GM23338 (cell line): ENCODE measurements at regions not wholly inside any gene's neighbourhood (a gene's known extent, or its start where the extent isn't known, plus 50 kb on each side); places are given as distances from the start of the nearest gene placed in this dataset.

Experiments
- CREB1 ChIP-seq: fragments of 250-450 bp; sonication (Bioruptor Pico); IDR thresholded peaks from 2 replicates; pipeline ENCODE4 v1.5.0; 2020; ENCODE audit warnings: low read depth, mild to moderate bottlenecking, moderate library complexity
- CTCF ChIP-seq, 2 experiments: fragments of 200-600 bp in 1 of 2; sonication (generic) in 1 of 2; conservative IDR thresholded peaks; 2 replicates each; pipeline versions ENCODE4 v1.5.1 to v1.6.1; 2016 to 2017; ENCODE audit warnings: antibody characterized with exemption in 2 of 2, low read depth in 2 of 2, mild to moderate bottlenecking in 2 of 2, moderate library complexity in 1 of 2
- EZH2 ChIP-seq: fragments of 200-600 bp; sonication (generic); IDR thresholded peaks from one replicate; pipeline ENCODE4 v1.8.0; 2017; ENCODE audit warnings: antibody characterized with exemption, mild to moderate bottlenecking, low read depth; ENCODE audit not compliant: unreplicated experiment
- EZH2phosphoT487 ChIP-seq: fragments of 200-600 bp; sonication (generic); IDR thresholded peaks from one replicate; pipeline ENCODE4 v1.8.1; 2018; ENCODE audit warnings: antibody characterized with exemption; ENCODE audit not compliant: unreplicated experiment
- POLR2AphosphoS5 ChIP-seq: IDR thresholded peaks from 2 replicates; pipeline ENCODE4 v1.6.1; 2016; ENCODE audit warnings: antibody characterized with exemption, low read depth
- REST ChIP-seq: IDR thresholded peaks from one replicate; pipeline ENCODE4 v1.6.1; 2018; ENCODE audit warnings: antibody characterized with exemption; ENCODE audit not compliant: unreplicated experiment

GRCh38 chr12:42793166-42793565 lies 203.6 kb upstream of the PRICKLE1 start:
- TF ChIP-seq CTCF (conservative IDR thresholded peaks at IDR 0.05; ENCODE audit: low read depth in 2 of 2) (no peak), EZH2 (no peak), POLR2AphosphoS5 (no peak), EZH2phosphoT487 (no peak), REST (no peak), CREB1 (CRISPR knock-in tag) (no peak)
